ENCODE measurements at regions not wholly inside any gene's neighbourhood (a gene's known extent, or its start where the extent isn't known, plus 50 kb on each side); places are given as distances from the start of the nearest gene placed in this dataset.

DNA sequence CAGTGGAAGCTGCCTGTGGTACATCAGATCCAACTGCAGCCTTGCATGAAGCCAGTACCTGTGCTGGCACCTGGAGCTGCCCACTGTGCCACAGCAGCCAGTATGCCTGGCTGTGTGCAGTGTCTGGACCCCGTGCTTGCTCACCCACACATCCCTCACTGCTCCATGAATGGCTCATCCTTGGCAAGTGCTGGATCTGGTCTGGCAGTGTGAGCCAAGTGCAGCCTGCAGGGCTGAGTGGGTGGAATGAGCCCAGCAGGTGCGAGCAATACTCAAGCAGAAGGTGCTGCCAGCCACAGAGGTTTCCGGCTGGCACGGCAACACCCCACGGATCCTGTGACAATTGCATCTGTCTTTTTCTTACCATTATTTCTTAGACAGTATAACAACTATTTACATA lies 488.2 kb upstream of the ROBO2 start:
- TF ChIP-seq, protein P1, sequence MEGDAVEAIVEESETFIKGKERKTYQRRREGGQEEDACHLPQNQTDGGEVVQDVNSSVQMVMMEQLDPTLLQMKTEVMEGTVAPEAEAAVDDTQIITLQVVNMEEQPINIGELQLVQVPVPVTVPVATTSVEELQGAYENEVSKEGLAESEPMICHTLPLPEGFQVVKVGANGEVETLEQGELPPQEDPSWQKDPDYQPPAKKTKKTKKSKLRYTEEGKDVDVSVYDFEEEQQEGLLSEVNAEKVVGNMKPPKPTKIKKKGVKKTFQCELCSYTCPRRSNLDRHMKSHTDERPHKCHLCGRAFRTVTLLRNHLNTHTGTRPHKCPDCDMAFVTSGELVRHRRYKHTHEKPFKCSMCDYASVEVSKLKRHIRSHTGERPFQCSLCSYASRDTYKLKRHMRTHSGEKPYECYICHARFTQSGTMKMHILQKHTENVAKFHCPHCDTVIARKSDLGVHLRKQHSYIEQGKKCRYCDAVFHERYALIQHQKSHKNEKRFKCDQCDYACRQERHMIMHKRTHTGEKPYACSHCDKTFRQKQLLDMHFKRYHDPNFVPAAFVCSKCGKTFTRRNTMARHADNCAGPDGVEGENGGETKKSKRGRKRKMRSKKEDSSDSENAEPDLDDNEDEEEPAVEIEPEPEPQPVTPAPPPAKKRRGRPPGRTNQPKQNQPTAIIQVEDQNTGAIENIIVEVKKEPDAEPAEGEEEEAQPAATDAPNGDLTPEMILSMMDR (IDR thresholded peaks at IDR 0.05), result no peak
- TF ChIP-seq POLR2A (IDR thresholded peaks at IDR 0.05) (no peak), EP300 (IDR thresholded peaks at IDR 0.05) (no peak)

Data from ovary (tissue), 3 donors.